ENCODE measurements at regions not wholly inside any gene's neighbourhood (a gene's known extent, or its start where the extent isn't known, plus 50 kb on each side); places are given as distances from the start of the nearest gene placed in this dataset.

GRCh38 chr2:175766880-175767279 is 235.2 kb downstream of the LNPK start:
- Histone ChIP-seq H2AFZ (ENCODE audit: low read depth, low read length) (no peak overlapping the region), H3K9me3 (ENCODE audit: insufficient read depth, low read depth, low read length) (no peaks in the 10 kb centered on the region), H3K9ac (ENCODE audit: low read length) (no peak overlapping the region), H4K20me1 (ENCODE audit: insufficient read depth, low read length) (no peaks in the 10 kb centered on the region), H3K79me2 (ENCODE audit: insufficient read depth, low read length) (no peaks in the 10 kb centered on the region), H3K27me3 (ENCODE audit: insufficient read depth, low read length) (no peaks in the 10 kb centered on the region), H3K27ac (ENCODE audit: low read depth, low read length) (no peak overlapping the region), H3K36me3 (ENCODE audit: insufficient read depth, low read length) (no peaks in the 10 kb centered on the region), H3K4me1 (ENCODE audit: insufficient read depth, low read length) (no peaks in the 10 kb centered on the region), H3K4me3 (ENCODE audit: insufficient read depth, low read depth, low read length) (no peak overlapping the region), H3K4me2 (ENCODE audit: low read length) (no peak overlapping the region)
- Mint-ChIP-seq H3K27me3 (ENCODE audit: low read depth, unreplicated experiment) (no peaks in the 10 kb centered on the region), H3K4me3 (ENCODE audit: unreplicated experiment) (no peak overlapping the region), H3K27ac (ENCODE audit: unreplicated experiment) (no peak overlapping the region), H3K4me1 (ENCODE audit: low read depth, unreplicated experiment) (peaks cover 11% of the 10 kb centered on the region), H3K36me3 (ENCODE audit: low read depth, unreplicated experiment) (no peaks in the 10 kb centered on the region), H3K9me3 (ENCODE audit: unreplicated experiment) (peaks cover 7% of the 10 kb centered on the region)
- FAIRE-seq (no peak), DNase-seq (ENCODE audit: low read depth) (peak; percentile 64)
- no peak for TF ChIP-seq EZH2 (IDR thresholded peaks at IDR 0.05; ENCODE audit: insufficient read depth, low read length)

GRCh38 chr2:175755656-175756386 is 246.2 kb downstream of the LNPK start:
- no peak for FAIRE-seq
- TF ChIP-seq EZH2 (IDR thresholded peaks at IDR 0.05; ENCODE audit: insufficient read depth, low read length), result no peak
- TF ChIP-seq CTCF (IDR thresholded peaks at IDR 0.05; ENCODE audit: insufficient read depth, low read depth, low read length), result no peak
- Mint-ChIP-seq H3K36me3 (ENCODE audit: low read depth, unreplicated experiment) (no peaks in the 10 kb centered on the region), H3K27ac (ENCODE audit: unreplicated experiment) (no peak overlapping the region), H3K9me3 (ENCODE audit: unreplicated experiment) (no peaks in the 10 kb centered on the region), H3K4me3 (ENCODE audit: unreplicated experiment) (no peak overlapping the region), H3K27me3 (ENCODE audit: low read depth, unreplicated experiment) (peaks cover 12% of the 10 kb centered on the region), H3K4me1 (ENCODE audit: low read depth, unreplicated experiment) (no peaks in the 10 kb centered on the region)
- Histone ChIP-seq H3K36me3 (ENCODE audit: insufficient read depth, low read length) (no peaks in the 10 kb centered on the region), H3K27ac (ENCODE audit: low read depth, low read length) (no peak overlapping the region), H4K20me1 (ENCODE audit: insufficient read depth, low read length) (no peaks in the 10 kb centered on the region), H3K79me2 (ENCODE audit: insufficient read depth, low read length) (no peaks in the 10 kb centered on the region), H2AFZ (ENCODE audit: low read depth, low read length) (no peak overlapping the region), H3K9ac (ENCODE audit: low read length) (no peak overlapping the region), H3K27me3 (ENCODE audit: insufficient read depth, low read length) (peaks cover 2% of the 10 kb centered on the region), H3K4me1 (ENCODE audit: insufficient read depth, low read length) (no peaks in the 10 kb centered on the region), H3K4me2 (ENCODE audit: low read length) (no peak overlapping the region), H3K9me3 (ENCODE audit: insufficient read depth, low read depth, low read length) (no peaks in the 10 kb centered on the region), H3K4me3 (ENCODE audit: insufficient read depth, low read depth, low read length) (no peak overlapping the region)
- no peak for DNase-seq (ENCODE audit: low read depth)

- Histone ChIP-seq H3K9ac (ENCODE audit: low read length) (no peak overlapping the region), H2AFZ (ENCODE audit: low read depth, low read length) (no peak overlapping the region), H3K4me3 (ENCODE audit: insufficient read depth, low read depth, low read length) (no peak overlapping the region), H4K20me1 (ENCODE audit: insufficient read depth, low read length) (no peaks in the 10 kb centered on the region), H3K79me2 (ENCODE audit: insufficient read depth, low read length) (no peaks in the 10 kb centered on the region), H3K4me2 (ENCODE audit: low read length) (no peak overlapping the region), H3K4me1 (ENCODE audit: insufficient read depth, low read length) (no peaks in the 10 kb centered on the region), H3K27ac (ENCODE audit: low read depth, low read length) (no peak overlapping the region), H3K9me3 (ENCODE audit: insufficient read depth, low read depth, low read length) (no peaks in the 10 kb centered on the region), H3K36me3 (ENCODE audit: insufficient read depth, low read length) (no peaks in the 10 kb centered on the region), H3K27me3 (ENCODE audit: insufficient read depth, low read length) (peaks cover 2% of the 10 kb centered on the region)
- no peak for DNase-seq (ENCODE audit: low read depth)
- Mint-ChIP-seq H3K9me3 (ENCODE audit: unreplicated experiment) (no peaks in the 10 kb centered on the region), H3K27me3 (ENCODE audit: low read depth, unreplicated experiment) (peaks cover 12% of the 10 kb centered on the region), H3K27ac (ENCODE audit: unreplicated experiment) (no peak overlapping the region), H3K4me1 (ENCODE audit: low read depth, unreplicated experiment) (no peaks in the 10 kb centered on the region), H3K4me3 (ENCODE audit: unreplicated experiment) (no peak overlapping the region), H3K36me3 (ENCODE audit: low read depth, unreplicated experiment) (no peaks in the 10 kb centered on the region)
- no peak for FAIRE-seq
- TF ChIP-seq EZH2 (IDR thresholded peaks at IDR 0.05; ENCODE audit: insufficient read depth, low read length), result no peak
- no peak for TF ChIP-seq CTCF (IDR thresholded peaks at IDR 0.05; ENCODE audit: insufficient read depth, low read depth, low read length)
Observed at GRCh38 chr2:175755169-175755568, 246.9 kb downstream of the LNPK start.
